DMS53 treated with DMSO at 0.1 percent for 48 hours (cell line): ENCODE measurements at regions not wholly inside any gene's neighbourhood (a gene's known extent, or its start where the extent isn't known, plus 50 kb on each side); places are given as distances from the start of the nearest gene placed in this dataset.
A peak's percentile ranks its signal among the peaks of the same experiment; 100 is the strongest.

Experiments
- DNase-seq: peaks from one replicate; lab custom pipeline; 2025; ENCODE audit not compliant: unreplicated experiment; lab: John Stamatoyannopoulos, UW

GRCh38 chr18:54020966-54021365, 203.5 kb downstream of the MBD2 start:
- no peak for DNase-seq

- no peak for DNase-seq
Measured at GRCh38 chr18:54020156-54020745, 204.2 kb downstream of the MBD2 start.

GRCh38 chr18:54019641-54020040, 204.8 kb downstream of the MBD2 start:
- no peak for DNase-seq

GRCh38 chr18:54013452-54013851, 211.0 kb downstream of the MBD2 start:
- no peak for DNase-seq

- no peak for DNase-seq
Measured at GRCh38 chr18:54004828-54005227, 219.6 kb downstream of the MBD2 start.

- no peak for DNase-seq
Measured at GRCh38 chr18:54003195-54003594, 221.3 kb downstream of the MBD2 start.

- DNase-seq, result no peak
Measured at GRCh38 chr18:53997064-53997463, 227.4 kb downstream of the MBD2 start.

- no peak for DNase-seq
Measured at GRCh38 chr18:53994016-53994415, 230.5 kb downstream of the MBD2 start.

- no peak for DNase-seq
Measured at GRCh38 chr18:53991805-53992204, 232.7 kb downstream of the MBD2 start.

GRCh38 chr18:53991202-53991601, 233.3 kb downstream of the MBD2 start:
- no peak for DNase-seq

- DNase-seq, result no peak
Measured at GRCh38 chr18:53990485-53990884, 234.0 kb downstream of the MBD2 start.

- DNase-seq, result no peak
Measured at GRCh38 chr18:53984021-53984420, 240.4 kb downstream of the MBD2 start.

- no peak for DNase-seq
Measured at GRCh38 chr18:53971331-53971730, 253.1 kb downstream of the MBD2 start.

GRCh38 chr18:53952700-53953099, 271.8 kb downstream of the MBD2 start:
- DNase-seq, result no peak

GRCh38 chr18:53950545-53950944, 273.9 kb downstream of the MBD2 start:
- no peak for DNase-seq

- DNase-seq, result no peak
Measured at GRCh38 chr18:53948991-53949390, 275.5 kb downstream of the MBD2 start.

GRCh38 chr18:53947092-53947640, 277.3 kb downstream of the MBD2 start:
- peak; percentile 64 for DNase-seq

- DNase-seq, result no peak
Measured at GRCh38 chr18:53946594-53946993, 277.9 kb downstream of the MBD2 start.

- DNase-seq, result peak; percentile 13
Measured at GRCh38 chr18:53944721-53945120, 279.7 kb downstream of the MBD2 start.

GRCh38 chr18:53943326-53943860, 281.1 kb downstream of the MBD2 start:
- DNase-seq, result no peak

GRCh38 chr18:53941601-53942338, 282.7 kb downstream of the MBD2 start:
- DNase-seq, result no peak

GRCh38 chr18:53937037-53937436, 287.4 kb downstream of the MBD2 start:
- no peak for DNase-seq
